Nephron progenitor cell (in vitro differentiated cells): ENCODE measurements at regions not wholly inside any gene's neighbourhood (a gene's known extent, or its start where the extent isn't known, plus 50 kb on each side); places are given as distances from the start of the nearest gene placed in this dataset.
"Not testable (repeated sequence)": the region's sequence is repeated elsewhere in the genome, so short reads cannot be mapped to it uniquely, and the experiment has no call there.

ENCODE experiments used
- DNase-seq: peaks from one replicate; pipeline ENCODE4 v3.0.0; 2021
- H3K27ac Mint-ChIP-seq: 2 replicates; pipeline ENCODE4 v1.8.0; 2021; ENCODE audit warnings: mild to moderate bottlenecking, moderate library complexity, mixed read lengths
- H3K27me3 Mint-ChIP-seq: 2 replicates; pipeline ENCODE4 v1.8.0; 2021; ENCODE audit warnings: mild to moderate bottlenecking, low read depth, mixed read lengths; ENCODE audit not compliant: poor library complexity
- H3K36me3 Mint-ChIP-seq: 2 replicates; pipeline ENCODE4 v1.8.0; 2021; ENCODE audit warnings: low read depth, mixed read lengths
- H3K4me1 Mint-ChIP-seq: 2 replicates; pipeline ENCODE4 v1.8.0; 2021; ENCODE audit warnings: mixed read lengths
- H3K4me3 Mint-ChIP-seq: 2 replicates; pipeline ENCODE4 v1.8.0; 2021; ENCODE audit warnings: mild to moderate bottlenecking, moderate library complexity, mixed read lengths
- H3K9me3 Mint-ChIP-seq: 2 replicates; pipeline ENCODE4 v1.8.0; 2021; ENCODE audit warnings: mild to moderate bottlenecking, moderate library complexity, mixed read lengths
- CTCF ChIP-seq: fragments of 200-600 bp; sonication (generic); IDR thresholded peaks from 2 replicates; pipeline ENCODE4 v1.5.0; 2021; ENCODE audit warnings: antibody characterized with exemption

DNA sequence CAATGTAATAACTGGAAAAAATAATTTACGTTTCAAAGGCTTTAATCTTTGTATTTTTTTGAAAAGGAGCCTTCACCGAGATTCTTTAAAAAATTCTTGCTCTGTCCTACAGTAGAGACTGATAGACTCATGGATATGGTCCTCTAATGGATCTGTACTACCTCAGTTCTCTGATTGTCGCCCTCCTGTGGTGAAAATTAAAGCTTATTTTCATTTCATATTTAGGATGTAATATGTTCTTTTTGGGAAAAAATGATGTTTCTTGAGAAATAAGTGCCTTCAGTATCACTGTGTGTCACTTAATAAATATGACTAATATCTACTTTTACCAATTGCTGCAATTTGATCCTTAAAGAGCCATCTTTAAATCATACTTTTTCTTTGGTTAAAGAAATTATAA is 4593.3 kb upstream of the OR11H1 start:
- H3K4me3 Mint-ChIP-seq, H3K4me1 Mint-ChIP-seq, H3K27ac Mint-ChIP-seq, DNase-seq, H3K36me3 Mint-ChIP-seq, H3K27me3 Mint-ChIP-seq: not testable (repeated sequence)
- peaks cover 94% of the 10 kb centered on the region for H3K9me3 Mint-ChIP-seq

GRCh38 chr22:10961043-10961860 is 4566.7 kb upstream of the OR11H1 start:
- peaks cover 91% of the 10 kb centered on the region for H3K9me3 Mint-ChIP-seq
- TF ChIP-seq CTCF, result no peak

GRCh38 chr22:10961861-10962255 is 4566.1 kb upstream of the OR11H1 start:
- DNase-seq, H3K27me3 Mint-ChIP-seq, H3K27ac Mint-ChIP-seq, H3K4me3 Mint-ChIP-seq, H3K4me1 Mint-ChIP-seq: not testable (repeated sequence)
- Mint-ChIP-seq H3K9me3 (peaks cover 87% of the 10 kb centered on the region), H3K36me3 (peaks cover 10% of the 10 kb centered on the region)

More at GRCh38 chr22:10961043-10961860, 4566.7 kb upstream of the OR11H1 start:
- Mint-ChIP-seq H3K4me3 (no peak overlapping the region), H3K27me3 (no peaks in the 10 kb centered on the region), H3K36me3 (peaks cover 10% of the 10 kb centered on the region), H3K4me1 (no peaks in the 10 kb centered on the region), H3K27ac (no peak overlapping the region)
- no peak for DNase-seq
